ENCODE measurements at regions not wholly inside any gene's neighbourhood (a gene's known extent, or its start where the extent isn't known, plus 50 kb on each side); places are given as distances from the start of the nearest gene placed in this dataset.

GRCh38 chr9:2354856-2355696 lies 266.5 kb upstream of the VLDLR start:
- TF ChIP-seq POLR2A (IDR thresholded peaks at IDR 0.05; ENCODE audit: low read length), result no peak
- no peak for TF ChIP-seq GATA1 (IDR thresholded peaks at IDR 0.05; ENCODE audit: low read depth, low read length)
